ENCODE measurements at regions not wholly inside any gene's neighbourhood (a gene's known extent, or its start where the extent isn't known, plus 50 kb on each side); places are given as distances from the start of the nearest gene placed in this dataset.

DNA sequence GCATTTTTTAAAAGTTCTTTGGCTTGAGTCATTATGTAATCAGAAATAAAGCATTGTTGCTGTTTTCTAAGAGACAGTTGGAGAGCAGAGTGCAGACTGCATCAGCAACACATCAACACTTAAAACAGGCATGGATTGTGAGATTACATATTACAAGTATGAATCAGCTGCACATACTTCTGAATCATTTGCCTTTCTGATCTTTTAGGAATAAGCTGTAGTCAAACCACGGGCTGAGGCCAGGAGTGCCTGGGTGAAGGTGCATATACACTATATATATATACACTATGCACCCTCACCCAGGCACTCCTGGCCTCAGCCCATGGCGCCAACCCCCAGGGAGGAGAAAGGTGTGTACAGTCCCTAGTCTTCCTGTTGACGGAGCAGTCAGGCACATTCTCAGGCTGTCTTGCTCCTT is 52.4 kb upstream of the DLX6 start:
- Histone ChIP-seq H3K4me3 (no peak overlapping the region), H3K36me3 (no peaks in the 10 kb centered on the region), H3K27ac (no peak overlapping the region), H3K4me1 (no peaks in the 10 kb centered on the region), H3K27me3 (ENCODE audit: low read depth) (no peaks in the 10 kb centered on the region), H3K9me3 (no peaks in the 10 kb centered on the region)
- no peak for ATAC-seq
- intact Hi-C loops (cut with DNase I) = no loop called here
- DNase-seq = no peak
- TF ChIP-seq, protein P1, sequence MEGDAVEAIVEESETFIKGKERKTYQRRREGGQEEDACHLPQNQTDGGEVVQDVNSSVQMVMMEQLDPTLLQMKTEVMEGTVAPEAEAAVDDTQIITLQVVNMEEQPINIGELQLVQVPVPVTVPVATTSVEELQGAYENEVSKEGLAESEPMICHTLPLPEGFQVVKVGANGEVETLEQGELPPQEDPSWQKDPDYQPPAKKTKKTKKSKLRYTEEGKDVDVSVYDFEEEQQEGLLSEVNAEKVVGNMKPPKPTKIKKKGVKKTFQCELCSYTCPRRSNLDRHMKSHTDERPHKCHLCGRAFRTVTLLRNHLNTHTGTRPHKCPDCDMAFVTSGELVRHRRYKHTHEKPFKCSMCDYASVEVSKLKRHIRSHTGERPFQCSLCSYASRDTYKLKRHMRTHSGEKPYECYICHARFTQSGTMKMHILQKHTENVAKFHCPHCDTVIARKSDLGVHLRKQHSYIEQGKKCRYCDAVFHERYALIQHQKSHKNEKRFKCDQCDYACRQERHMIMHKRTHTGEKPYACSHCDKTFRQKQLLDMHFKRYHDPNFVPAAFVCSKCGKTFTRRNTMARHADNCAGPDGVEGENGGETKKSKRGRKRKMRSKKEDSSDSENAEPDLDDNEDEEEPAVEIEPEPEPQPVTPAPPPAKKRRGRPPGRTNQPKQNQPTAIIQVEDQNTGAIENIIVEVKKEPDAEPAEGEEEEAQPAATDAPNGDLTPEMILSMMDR (IDR thresholded peaks at IDR 0.05) = no peak

DNA sequence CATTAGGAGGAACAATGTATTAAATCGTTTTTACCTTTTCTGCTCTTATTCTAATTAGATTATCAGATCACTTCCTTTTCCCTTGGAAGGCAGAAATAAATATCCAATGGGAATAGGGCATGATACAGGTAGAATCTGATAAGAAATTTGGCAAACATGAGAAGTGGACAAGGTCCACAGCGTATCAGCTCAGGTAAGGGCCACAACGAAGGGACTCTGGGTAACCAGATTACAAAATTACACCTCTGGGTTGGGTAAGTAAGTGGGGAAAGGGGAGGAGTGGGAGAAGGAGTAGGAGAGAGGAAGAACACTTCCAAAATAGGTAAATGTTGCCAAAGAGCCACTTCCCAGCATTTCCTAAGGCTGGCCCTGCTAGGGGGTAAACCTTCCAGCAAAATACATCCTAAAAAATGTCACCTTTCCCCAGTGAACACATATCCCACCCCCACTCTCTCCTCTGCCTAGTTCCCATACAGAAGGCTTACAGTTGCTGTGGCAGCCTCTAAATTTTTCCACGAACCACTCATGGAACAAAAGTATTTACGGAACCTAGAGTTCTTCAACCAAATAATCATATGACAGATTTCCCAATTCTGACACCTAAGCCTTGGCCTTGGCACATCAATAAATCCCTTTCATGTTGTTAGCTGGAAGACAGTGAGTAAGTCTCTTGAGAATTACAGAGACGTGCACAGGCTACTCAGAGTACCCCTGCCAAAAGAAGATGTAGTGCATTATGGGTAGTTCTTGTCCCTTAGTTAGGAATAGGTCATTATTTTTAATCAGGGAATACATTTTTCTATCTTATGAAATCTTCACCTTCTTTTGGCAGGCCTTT is 51.5 kb upstream of the DLX6 start:
- Histone ChIP-seq H3K27me3 (ENCODE audit: low read depth) (no peaks in the 10 kb centered on the region), H3K9me3 (no peaks in the 10 kb centered on the region), H3K27ac (no peak overlapping the region), H3K36me3 (no peaks in the 10 kb centered on the region), H3K4me3 (no peak overlapping the region), H3K4me1 (no peaks in the 10 kb centered on the region)
- intact Hi-C loops (cut with DNase I) = no loop called here
- DNase-seq (no peak), ATAC-seq (no peak)
- TF ChIP-seq, protein P1 (IDR thresholded peaks at IDR 0.05) = no peak
